A549 (cell line): ENCODE measurements at regions not wholly inside any gene's neighbourhood (a gene's known extent, or its start where the extent isn't known, plus 50 kb on each side); places are given as distances from the start of the nearest gene placed in this dataset.

ENCODE experiments used
- ATAC-seq, 2 experiments: fragments of 200-7000 bp in 1 of 2; fragments of >200 bp in 1 of 2; cut with Nextera tagmentation in 1 of 2; cut with Tn5 transposase in 1 of 2; 3 replicates each; pipeline versions ENCODE4 v1.8.0 to v1.9.1; 2018 to 2020; ENCODE audit warnings: mild to moderate bottlenecking in 1 of 2, moderate library complexity in 1 of 2
- CTCF ChIA-PET: fragments of 300-600 bp; sonication (Branson Sonifier 250); formaldehyde crosslinking; extraction: SDS; loops from one replicate; lab custom pipeline; 2021; ENCODE audit warnings: antibody characterized with exemption, inconsistent platforms; lab: Yijun Ruan, JAX
- POLR2A ChIA-PET: fragments of 350-600 bp; formaldehyde crosslinking; extraction: SDS; loops from one replicate; lab custom pipeline; 2021; ENCODE audit warnings: antibody characterized with exemption, inconsistent platforms; lab: Yijun Ruan, JAX
- DNase-seq, 2 experiments: peaks; one replicate each; pipeline versions ENCODE4 v3.0.0 to v3.0.0-alpha.2; 2011 to 2016; ENCODE audit warnings: low read depth in 1 of 2, low spot score in 1 of 2
- FAIRE-seq: peaks from 2 replicates; lab custom pipeline; 2011; peaks lifted over from hg19 to GRCh38; lab: Jason Lieb, UNC
- H3K27ac ChIP-seq, 2 experiments: fragments of >200 bp; sonication (Bioruptor Twin); formaldehyde crosslinking; 3 replicates each; pipeline ENCODE4 v1.5.1; 2016 to 2017
- H3K4me1 ChIP-seq: fragments of >200 bp; sonication (Bioruptor Twin); formaldehyde crosslinking; 3 replicates; pipeline ENCODE4 v1.6.1; 2016
- H3K4me2 ChIP-seq: fragments of >200 bp; sonication (Bioruptor Twin); formaldehyde crosslinking; 3 replicates; pipeline ENCODE4 v1.6.1; 2016
- H3K4me3 ChIP-seq: fragments of >200 bp; sonication (Bioruptor Twin); formaldehyde crosslinking; 3 replicates; pipeline ENCODE4 v1.5.1; 2016
- H3K9me3 ChIP-seq: fragments of >200 bp; sonication (Bioruptor Twin); formaldehyde crosslinking; 3 replicates; pipeline ENCODE4 v1.6.1; 2016
- CHD2 ChIP-seq: fragments of 150-350 bp; IDR thresholded peaks from 2 replicates; pipeline ENCODE4 v1.6.1; 2014; ENCODE audit warnings: low read length; ENCODE audit not compliant: partially characterized antibody
- CTCF ChIP-seq: fragments of >200 bp; sonication (Bioruptor Twin); formaldehyde crosslinking; IDR thresholded peaks from 3 replicates; pipeline ENCODE4 v1.5.1; 2016
- E2F6 ChIP-seq: IDR thresholded peaks from 2 replicates; pipeline ENCODE4 v1.6.1; 2012; ENCODE audit warnings: low read depth, borderline replicate concordance
- ELK1 ChIP-seq: fragments of 150-350 bp; IDR thresholded peaks from 2 replicates; pipeline ENCODE4 v1.6.1; 2014; ENCODE audit warnings: low read depth, mild to moderate bottlenecking, low read length
- EP300 ChIP-seq, 2 experiments: fragments of >200 bp; sonication (Bioruptor Twin); formaldehyde crosslinking; IDR thresholded peaks; 2 replicates in 1 of 2; 3 replicates in 1 of 2; pipeline ENCODE4 v1.6.1; 2016 to 2017
- FOSB ChIP-seq: fragments of 250-450 bp; sonication (Bioruptor Pico); IDR thresholded peaks from 2 replicates; pipeline ENCODE4 v1.5.0; 2020; ENCODE audit warnings: mild to moderate bottlenecking, moderate library complexity
- FOSL2 ChIP-seq, 2 experiments: fragments of 450-650 bp in 1 of 2; fragments of >200 bp in 1 of 2; sonication (Bioruptor Twin) in 1 of 2; formaldehyde crosslinking; IDR thresholded peaks; 2 replicates each; pipeline versions ENCODE4 v1.5.0 to v1.6.1; 2016 to 2020; ENCODE audit warnings: mild to moderate bottlenecking in 1 of 2, moderate library complexity in 1 of 2
- GATA3 ChIP-seq: IDR thresholded peaks from 2 replicates; pipeline ENCODE4 v1.6.1; 2012; ENCODE audit warnings: borderline replicate concordance
- HEYL ChIP-seq: fragments of 250-450 bp; sonication (Bioruptor Pico); IDR thresholded peaks from 2 replicates; pipeline ENCODE4 v1.8.0; 2021; ENCODE audit warnings: mild to moderate bottlenecking, moderate library complexity
- JUN ChIP-seq, 2 experiments: fragments of >200 bp; sonication (Bioruptor Twin); formaldehyde crosslinking; IDR thresholded peaks; 2 replicates in 1 of 2; 3 replicates in 1 of 2; pipeline ENCODE4 v1.6.1; 2016 to 2017
- KDM5A ChIP-seq: fragments of 200-600 bp; sonication (generic); IDR thresholded peaks from 2 replicates; pipeline ENCODE4 v1.6.1; 2016; ENCODE audit warnings: antibody characterized with exemption, mild to moderate bottlenecking
- MAFK ChIP-seq: fragments of 450-650 bp; IDR thresholded peaks from 2 replicates; pipeline ENCODE4 v1.6.1; 2014; ENCODE audit not compliant: partially characterized antibody
- NFE2L2 ChIP-seq: fragments of 150-350 bp; conservative IDR thresholded peaks from 2 replicates; pipeline ENCODE4 v1.6.1; 2014; ENCODE audit warnings: low read length
- NPAS2 ChIP-seq: fragments of 250-450 bp; sonication (Bioruptor Pico); IDR thresholded peaks from 2 replicates; pipeline ENCODE4 v1.8.0; 2022; ENCODE audit warnings: mild to moderate bottlenecking, moderate library complexity, borderline replicate concordance
- POLR2AphosphoS2 ChIP-seq: conservative IDR thresholded peaks from 2 replicates; pipeline ENCODE4 v1.6.1; 2012; ENCODE audit warnings: low read length, improper control_type of control experiment, inconsistent platforms
- RARB ChIP-seq: fragments of 250-450 bp; sonication (Bioruptor Pico); IDR thresholded peaks from 2 replicates; pipeline ENCODE4 v1.8.0; 2021; ENCODE audit warnings: mild to moderate bottlenecking, moderate library complexity
- RCOR1 ChIP-seq: fragments of 150-350 bp; IDR thresholded peaks from 2 replicates; pipeline ENCODE4 v1.6.1; 2014; ENCODE audit warnings: antibody characterized with exemption, low read length, low read depth
- REST ChIP-seq: fragments of 200-600 bp; sonication (generic); IDR thresholded peaks from 2 replicates; pipeline ENCODE4 v1.6.1; 2016; ENCODE audit warnings: antibody characterized with exemption, mild to moderate bottlenecking, moderate library complexity
- RFX5 ChIP-seq: fragments of 450-650 bp; IDR thresholded peaks from 2 replicates; pipeline ENCODE4 v1.7.1; 2014; ENCODE audit warnings: antibody characterized with exemption, mild to moderate bottlenecking, moderate library complexity
- SREBF2 ChIP-seq: fragments of 450-650 bp; IDR thresholded peaks from 2 replicates; pipeline ENCODE4 v1.6.1; 2014; ENCODE audit warnings: mild to moderate bottlenecking, moderate library complexity
- ZFP36 ChIP-seq: fragments of 450-650 bp; IDR thresholded peaks from 2 replicates; pipeline ENCODE4 v1.6.1; 2014; ENCODE audit warnings: borderline replicate concordance; ENCODE audit not compliant: partially characterized antibody
- ZNF302 ChIP-seq: fragments of 250-450 bp; sonication (Bioruptor Pico); IDR thresholded peaks from 2 replicates; pipeline ENCODE4 v1.9.0; 2021; ENCODE audit warnings: inconsistent platforms, mild to moderate bottlenecking, moderate library complexity
- WGBS: methylation state at CpG from one replicate; pipeline ENCODE4 v1.1.6; 2017; ENCODE audit errors: missing lambda C conversion rate; 5-methylcytosine and 5-hydroxymethylcytosine counted together

GRCh38 chr19:34075661-34076091 is 96.6 kb upstream of the LSM14A start:
- H3K4me2 ChIP-seq = no peak overlapping the region
- H3K4me1 ChIP-seq = no peaks in the 10 kb centered on the region
- H3K27ac ChIP-seq = no peak overlapping the region
- FAIRE-seq = peak; percentile 43
- no peak overlapping the region for H3K4me3 ChIP-seq
- WGBS = 26% methylated on average over 3 of the region's 3 CpGs
- ATAC-seq = no peak
- TF ChIP-seq CHD2 = no peak
- no peak for TF ChIP-seq FOSL2 (IDR thresholded peaks at IDR 0.05)
- TF ChIP-seq FOSL2 (CRISPR knock-in tag; IDR thresholded peaks at IDR 0.05) = no peak
- no peak for TF ChIP-seq POLR2AphosphoS2
- TF ChIP-seq SREBF2 = no peak
- H3K9me3 ChIP-seq = no peaks in the 10 kb centered on the region
- POLR2A ChIA-PET = no interaction called here
- CTCF ChIA-PET = interaction anchor here (1.0 to 1.9 kb wide), 4 partner anchors 9 to 298 kb away, joined by 4 to 15 read pairs (median 8); no protein-coding TSS in a partner anchor
- DNase-seq = no peak

GRCh38 chr19:34082289-34083077 is 89.8 kb upstream of the LSM14A start:
- Histone ChIP-seq H3K4me3 (no peak overlapping the region), H3K4me2 (no peak overlapping the region), H3K4me1 (no peaks in the 10 kb centered on the region), H3K9me3 (0 out of 3 replicates have a peak, but pooled peaks cover 6% of the 10 kb centered on the region), H3K27ac (no peak overlapping the region)
- 68% methylated on average over 10 of the region's 10 CpGs for WGBS
- TF ChIP-seq GATA3 (no peak), ZFP36 (no peak), RCOR1 (no peak), MAFK (no peak), REST (no peak), E2F6 (no peak), ELK1 (no peak), NPAS2 (CRISPR knock-in tag) (no peak), KDM5A (no peak), RFX5 (no peak), ZNF302 (CRISPR knock-in tag) (no peak), CTCF (no peak), JUN (IDR thresholded peaks at IDR 0.05) (no peak), HEYL (CRISPR knock-in tag) (no peak), FOSL2 (IDR thresholded peaks at IDR 0.05) (no peak), FOSL2 (CRISPR knock-in tag; IDR thresholded peaks at IDR 0.05) (no peak), FOSB (CRISPR knock-in tag) (no peak), RARB (CRISPR knock-in tag) (no peak), NFE2L2 (no peak), POLR2AphosphoS2 (no peak), EP300 (IDR thresholded peaks at IDR 0.05) (no peak)
- ATAC-seq = no peak
- FAIRE-seq = peak; percentile 98
- ChIA-PET CTCF (interaction anchor here (0.7 to 18.2 kb wide), 15 partner anchors 9 to 844 kb away, joined by 3 to 510 read pairs (median 4); no protein-coding TSS in a partner anchor), POLR2A (interaction anchor here (1.2 kb wide), 1 partner anchor 52 kb away, joined by 3 read pairs; no protein-coding TSS in a partner anchor)
- no peak for DNase-seq
